ENCODE measurements at regions not wholly inside any gene's neighbourhood (a gene's known extent, or its start where the extent isn't known, plus 50 kb on each side); places are given as distances from the start of the nearest gene placed in this dataset.

GRCh38 chr12:115201966-115202365, 518.0 kb upstream of the TBX3 start:
- TF ChIP-seq CTCF (IDR thresholded peaks at IDR 0.05; ENCODE audit: borderline replicate concordance, insufficient read depth, low read depth, low read length), result no peak
- no peak overlapping the region for H3K4me3 ChIP-seq (ENCODE audit: low read depth, low read length)

GRCh38 chr12:115199831-115200230, 515.9 kb upstream of the TBX3 start:
- no peak overlapping the region for H3K4me3 ChIP-seq (ENCODE audit: low read depth, low read length)
- TF ChIP-seq CTCF (IDR thresholded peaks at IDR 0.05; ENCODE audit: borderline replicate concordance, insufficient read depth, low read depth, low read length), result no peak

GRCh38 chr12:115194857-115195256, 510.9 kb upstream of the TBX3 start:
- H3K4me3 ChIP-seq (ENCODE audit: low read depth, low read length), result no peak overlapping the region
- TF ChIP-seq CTCF (IDR thresholded peaks at IDR 0.05; ENCODE audit: borderline replicate concordance, insufficient read depth, low read depth, low read length), result no peak

GRCh38 chr12:115194448-115194847, 510.5 kb upstream of the TBX3 start:
- no peak for TF ChIP-seq CTCF (IDR thresholded peaks at IDR 0.05; ENCODE audit: borderline replicate concordance, insufficient read depth, low read depth, low read length)
- no peak overlapping the region for H3K4me3 ChIP-seq (ENCODE audit: low read depth, low read length)

- no peak for TF ChIP-seq CTCF (IDR thresholded peaks at IDR 0.05; ENCODE audit: borderline replicate concordance, insufficient read depth, low read depth, low read length)
Measured at GRCh38 chr12:115191342-115191741, 507.4 kb upstream of the TBX3 start.

GRCh38 chr12:115190010-115190770, 506.2 kb upstream of the TBX3 start:
- no peak for TF ChIP-seq CTCF (IDR thresholded peaks at IDR 0.05; ENCODE audit: borderline replicate concordance, insufficient read depth, low read depth, low read length)

More at GRCh38 chr12:115191342-115191741, 507.4 kb upstream of the TBX3 start:
- H3K4me3 ChIP-seq (ENCODE audit: low read depth, low read length), result no peak overlapping the region

GRCh38 chr12:115185506-115185905, 501.5 kb upstream of the TBX3 start:
- no peak overlapping the region for H3K4me3 ChIP-seq (ENCODE audit: low read depth, low read length)
- no peak for TF ChIP-seq CTCF (IDR thresholded peaks at IDR 0.05; ENCODE audit: borderline replicate concordance, insufficient read depth, low read depth, low read length)

More at GRCh38 chr12:115190010-115190770, 506.2 kb upstream of the TBX3 start:
- H3K4me3 ChIP-seq (ENCODE audit: low read depth, low read length), result no peak overlapping the region

All from GM12875 (cell line).